ENCODE measurements at regions not wholly inside any gene's neighbourhood (a gene's known extent, or its start where the extent isn't known, plus 50 kb on each side); places are given as distances from the start of the nearest gene placed in this dataset.

DNA sequence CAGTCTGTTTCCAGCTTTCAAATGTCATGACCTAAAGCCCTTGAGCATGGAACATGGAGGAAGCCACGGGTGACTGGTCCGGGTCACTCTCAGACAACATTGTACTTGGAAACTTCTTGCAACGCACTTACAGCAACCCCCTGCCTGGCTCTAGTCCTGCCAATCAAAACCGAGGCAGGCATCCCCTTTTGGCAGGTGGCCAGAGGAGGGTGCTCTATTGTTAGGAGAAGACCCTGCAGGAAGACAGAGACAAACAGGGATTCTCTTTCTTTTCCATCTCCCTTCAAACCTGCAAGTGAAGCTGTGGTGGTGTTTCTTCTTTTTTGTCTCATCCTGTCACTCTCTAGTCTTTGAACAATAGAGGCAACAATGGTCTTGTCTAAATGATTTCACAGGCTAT lies 667.2 kb downstream of the ZEB2 start:
- TF ChIP-seq ZFX (IDR thresholded peaks at IDR 0.05) = no peak
- TF ChIP-seq, protein P1, sequence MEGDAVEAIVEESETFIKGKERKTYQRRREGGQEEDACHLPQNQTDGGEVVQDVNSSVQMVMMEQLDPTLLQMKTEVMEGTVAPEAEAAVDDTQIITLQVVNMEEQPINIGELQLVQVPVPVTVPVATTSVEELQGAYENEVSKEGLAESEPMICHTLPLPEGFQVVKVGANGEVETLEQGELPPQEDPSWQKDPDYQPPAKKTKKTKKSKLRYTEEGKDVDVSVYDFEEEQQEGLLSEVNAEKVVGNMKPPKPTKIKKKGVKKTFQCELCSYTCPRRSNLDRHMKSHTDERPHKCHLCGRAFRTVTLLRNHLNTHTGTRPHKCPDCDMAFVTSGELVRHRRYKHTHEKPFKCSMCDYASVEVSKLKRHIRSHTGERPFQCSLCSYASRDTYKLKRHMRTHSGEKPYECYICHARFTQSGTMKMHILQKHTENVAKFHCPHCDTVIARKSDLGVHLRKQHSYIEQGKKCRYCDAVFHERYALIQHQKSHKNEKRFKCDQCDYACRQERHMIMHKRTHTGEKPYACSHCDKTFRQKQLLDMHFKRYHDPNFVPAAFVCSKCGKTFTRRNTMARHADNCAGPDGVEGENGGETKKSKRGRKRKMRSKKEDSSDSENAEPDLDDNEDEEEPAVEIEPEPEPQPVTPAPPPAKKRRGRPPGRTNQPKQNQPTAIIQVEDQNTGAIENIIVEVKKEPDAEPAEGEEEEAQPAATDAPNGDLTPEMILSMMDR (conservative IDR thresholded peaks at IDR 0.05) = no peak
- no peak overlapping the region for H3K27ac ChIP-seq

DNA sequence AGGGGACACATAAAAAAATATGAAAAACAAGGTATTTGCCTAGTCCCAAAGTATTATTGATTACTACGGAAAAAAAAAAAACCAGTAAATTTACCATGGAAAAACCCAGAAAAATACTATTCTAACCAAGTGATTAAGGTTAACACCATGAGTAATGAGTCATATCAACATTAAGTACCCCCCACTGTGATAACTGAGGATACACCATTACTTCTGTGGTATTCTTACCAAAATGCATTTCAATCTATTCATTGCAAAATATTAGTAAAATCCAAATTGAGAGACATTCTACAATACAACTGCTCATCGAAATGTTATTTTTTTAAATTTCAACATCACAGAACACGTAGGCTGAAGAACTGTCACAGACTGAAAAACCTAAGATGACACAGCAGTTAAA lies 669.8 kb downstream of the ZEB2 start:
- TF ChIP-seq ZFX (IDR thresholded peaks at IDR 0.05) = no peak
- TF ChIP-seq, protein P1 (conservative IDR thresholded peaks at IDR 0.05) = no peak
- H3K27ac ChIP-seq = no peak overlapping the region

DNA sequence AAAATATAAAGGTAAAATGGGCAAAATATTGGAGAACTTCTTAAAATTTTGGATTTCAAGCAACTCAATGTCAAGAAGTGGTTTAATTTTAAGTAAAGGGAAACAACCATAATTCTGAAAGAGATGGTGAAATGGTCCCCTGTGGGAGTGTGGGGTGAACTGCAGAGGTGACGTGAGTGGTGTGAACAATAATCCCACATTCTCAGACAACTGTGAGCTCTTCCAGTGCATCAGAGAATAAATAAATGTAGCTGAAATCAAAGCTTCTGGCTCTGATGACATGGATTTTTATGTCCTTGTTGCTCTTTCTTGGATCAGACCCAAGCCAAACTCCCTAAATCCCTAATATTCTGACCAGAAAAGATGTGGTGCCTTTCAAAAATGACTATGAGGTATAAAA lies 672.7 kb downstream of the ZEB2 start:
- no peak overlapping the region for H3K27ac ChIP-seq
- TF ChIP-seq, protein P1 (conservative IDR thresholded peaks at IDR 0.05) = no peak
- no peak for TF ChIP-seq ZFX (IDR thresholded peaks at IDR 0.05)

GRCh38 chr2:143844986-143845385 lies 674.9 kb downstream of the ZEB2 start:
- H3K27ac ChIP-seq = no peak overlapping the region
- no peak for TF ChIP-seq ZFX (IDR thresholded peaks at IDR 0.05)
- TF ChIP-seq, protein P1 (conservative IDR thresholded peaks at IDR 0.05) = no peak

GRCh38 chr2:143843686-143844085 lies 676.2 kb downstream of the ZEB2 start:
- TF ChIP-seq, protein P1 (conservative IDR thresholded peaks at IDR 0.05) = no peak
- TF ChIP-seq ZFX (IDR thresholded peaks at IDR 0.05) = no peak
- no peak overlapping the region for H3K27ac ChIP-seq

DNA sequence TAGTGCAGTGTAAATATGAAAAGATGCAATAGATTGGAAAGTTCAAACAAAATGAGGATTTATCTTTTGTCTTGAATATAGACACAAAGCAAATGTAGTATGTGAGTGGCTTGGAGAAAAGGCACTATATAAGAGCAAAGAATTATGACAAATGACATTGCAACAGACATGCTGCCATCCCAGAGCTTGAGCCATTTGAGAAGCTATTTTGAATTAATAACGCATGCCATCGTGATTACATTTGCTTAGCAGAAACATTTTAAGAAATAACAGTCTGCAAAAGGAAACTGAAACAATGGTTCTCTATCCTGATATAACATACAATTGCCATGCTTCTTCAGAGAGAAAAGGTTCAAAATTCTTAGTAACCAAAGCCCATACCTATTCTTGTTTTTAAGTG lies 677.1 kb downstream of the ZEB2 start:
- no peak overlapping the region for H3K27ac ChIP-seq
- TF ChIP-seq, protein P1 (conservative IDR thresholded peaks at IDR 0.05) = no peak
- no peak for TF ChIP-seq ZFX (IDR thresholded peaks at IDR 0.05)

DNA sequence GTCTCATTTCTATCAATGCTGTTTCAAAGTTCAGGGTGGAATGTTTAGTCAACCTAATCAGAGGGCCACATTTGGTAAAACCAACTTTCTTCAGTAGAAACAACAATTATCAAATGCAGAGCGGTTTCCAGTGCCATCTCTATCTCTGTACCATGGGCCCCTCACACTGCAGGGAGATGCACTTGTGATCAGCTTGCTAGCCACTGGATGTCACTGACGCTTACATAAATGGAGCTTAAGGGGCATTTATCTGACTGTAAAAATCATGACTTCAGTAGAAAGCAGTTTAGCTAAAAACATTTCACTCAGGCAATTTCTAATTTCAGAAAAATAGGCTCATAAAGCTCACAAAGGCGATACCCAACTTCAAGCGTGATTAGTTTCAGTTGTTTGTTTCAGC lies 678.0 kb downstream of the ZEB2 start:
- no peak overlapping the region for H3K27ac ChIP-seq
- TF ChIP-seq, protein P1 (conservative IDR thresholded peaks at IDR 0.05) = no peak
- TF ChIP-seq ZFX (IDR thresholded peaks at IDR 0.05) = no peak

All from C4-2B (cell line).